Left lung (tissue), 4 donors: ENCODE measurements at regions not wholly inside any gene's neighbourhood (a gene's known extent, or its start where the extent isn't known, plus 50 kb on each side); places are given as distances from the start of the nearest gene placed in this dataset.

ENCODE experiments used
- ATAC-seq: fragments of 200-7000 bp; cut with Tn5 transposase; one replicate; pipeline ENCODE4 v1.9.1; 2020; ENCODE audit warnings: moderate library complexity
- DNase-seq, 4 donors: peaks; one replicate each; pipeline ENCODE4 v3.0.0-alpha.2; 2013 to 2020
- H3K27ac ChIP-seq, 2 donors: fragments of 200-600 bp; sonication (generic) in 1 of 2; one replicate each; pipeline versions ENCODE4 v1.5.0 to v1.8.0; 2020 to 2021
- H3K27me3 ChIP-seq, 2 donors: fragments of 200-600 bp; sonication (generic) in 1 of 2; one replicate each; pipeline versions ENCODE4 v1.5.0 to v1.8.0; 2020 to 2021
- H3K36me3 ChIP-seq, 2 donors: fragments of 200-600 bp; sonication (generic) in 1 of 2; one replicate each; pipeline versions ENCODE4 v1.5.0 to v1.8.0; 2020 to 2021
- H3K4me1 ChIP-seq, 2 donors: fragments of 200-600 bp; one replicate each; pipeline ENCODE4 v1.8.0; 2021
- H3K4me3 ChIP-seq, 2 donors: fragments of 200-600 bp; sonication (generic) in 1 of 2; one replicate each; pipeline versions ENCODE4 v1.5.0 to v1.8.0; 2020 to 2021; ENCODE audit warnings: mild to moderate bottlenecking in 1 of 2
- H3K9me3 ChIP-seq, 2 donors: fragments of 200-600 bp; sonication (generic) in 1 of 2; one replicate each; pipeline versions ENCODE4 v1.5.0 to v1.8.0; 2020 to 2021
- intact Hi-C, 2 donors: fragments of 100-400 bp; cut with DNase I; formaldehyde crosslinking; loops; one replicate each; pipeline versions ENCODE4 v1.11.2 to v1.14.2; 2022
- TF ChIP-seq, protein P1 (sequence below), 2 donors: fragments of 200-600 bp; sonication (generic) in 1 of 2; IDR thresholded peaks; one replicate each; pipeline versions ENCODE4 v1.5.0 to v1.8.0; 2021; ENCODE audit warnings: antibody characterized with exemption in 2 of 2
- donor health status: DM: no; HTN: yes; CAD: no.
- donor health status: DM: no; HTN: no; CAD: no.

DNA sequence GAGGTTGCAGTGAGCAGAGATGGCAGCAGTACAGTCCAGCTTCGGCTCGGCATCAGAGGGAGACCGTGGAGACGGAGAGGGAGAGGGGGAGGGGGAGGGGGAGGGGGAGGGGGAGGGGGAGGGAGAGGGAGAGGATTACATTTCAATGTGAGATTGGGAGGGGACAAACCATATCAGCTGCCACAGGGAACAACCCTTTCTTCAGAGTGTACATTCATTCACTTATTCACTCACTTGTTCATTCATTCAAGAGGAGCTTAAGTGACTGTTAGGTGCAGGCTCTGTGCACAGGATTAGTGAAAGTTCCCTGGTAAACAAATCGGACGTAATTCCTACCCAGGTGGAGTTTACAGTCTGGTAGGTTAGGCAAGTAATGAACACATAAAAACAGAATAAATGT is 65.6 kb upstream of the MEDAG start:
- H3K36me3 ChIP-seq, result no peaks in the 10 kb centered on the region
- H3K9me3 ChIP-seq, result no peaks in the 10 kb centered on the region
- no peak overlapping the region for H3K27ac ChIP-seq
- TF ChIP-seq, protein P1, sequence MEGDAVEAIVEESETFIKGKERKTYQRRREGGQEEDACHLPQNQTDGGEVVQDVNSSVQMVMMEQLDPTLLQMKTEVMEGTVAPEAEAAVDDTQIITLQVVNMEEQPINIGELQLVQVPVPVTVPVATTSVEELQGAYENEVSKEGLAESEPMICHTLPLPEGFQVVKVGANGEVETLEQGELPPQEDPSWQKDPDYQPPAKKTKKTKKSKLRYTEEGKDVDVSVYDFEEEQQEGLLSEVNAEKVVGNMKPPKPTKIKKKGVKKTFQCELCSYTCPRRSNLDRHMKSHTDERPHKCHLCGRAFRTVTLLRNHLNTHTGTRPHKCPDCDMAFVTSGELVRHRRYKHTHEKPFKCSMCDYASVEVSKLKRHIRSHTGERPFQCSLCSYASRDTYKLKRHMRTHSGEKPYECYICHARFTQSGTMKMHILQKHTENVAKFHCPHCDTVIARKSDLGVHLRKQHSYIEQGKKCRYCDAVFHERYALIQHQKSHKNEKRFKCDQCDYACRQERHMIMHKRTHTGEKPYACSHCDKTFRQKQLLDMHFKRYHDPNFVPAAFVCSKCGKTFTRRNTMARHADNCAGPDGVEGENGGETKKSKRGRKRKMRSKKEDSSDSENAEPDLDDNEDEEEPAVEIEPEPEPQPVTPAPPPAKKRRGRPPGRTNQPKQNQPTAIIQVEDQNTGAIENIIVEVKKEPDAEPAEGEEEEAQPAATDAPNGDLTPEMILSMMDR (IDR thresholded peaks at IDR 0.05), result no peak
- intact Hi-C loops, result no loop called here
- DNase-seq (no peak), ATAC-seq (no peak)
- no peak overlapping the region for H3K4me3 ChIP-seq
- H3K4me1 ChIP-seq, result no peaks in the 10 kb centered on the region
- peaks cover 0 to 14% of the 10 kb centered on the region in 2 donors for H3K27me3 ChIP-seq

DNA sequence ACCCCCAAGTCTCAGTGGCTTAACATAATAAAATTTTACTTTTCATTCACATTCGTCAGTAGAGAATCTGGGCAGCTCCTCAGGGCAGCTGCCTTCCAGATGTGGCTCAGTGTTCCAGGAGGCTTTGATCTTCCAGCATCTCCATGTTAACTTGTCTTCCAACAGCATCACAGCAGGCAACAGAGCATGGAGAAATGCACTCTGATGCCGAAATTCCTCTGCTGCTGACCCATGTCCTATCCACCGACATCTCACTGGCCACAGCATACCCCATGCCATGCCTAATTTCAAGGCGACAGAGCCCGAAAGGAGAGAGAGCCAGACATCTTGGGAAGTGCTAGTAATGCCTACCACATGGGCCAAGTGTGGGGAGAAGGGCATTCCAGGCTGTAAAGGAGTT is 64.9 kb upstream of the MEDAG start:
- DNase-seq, result no peak

DNA sequence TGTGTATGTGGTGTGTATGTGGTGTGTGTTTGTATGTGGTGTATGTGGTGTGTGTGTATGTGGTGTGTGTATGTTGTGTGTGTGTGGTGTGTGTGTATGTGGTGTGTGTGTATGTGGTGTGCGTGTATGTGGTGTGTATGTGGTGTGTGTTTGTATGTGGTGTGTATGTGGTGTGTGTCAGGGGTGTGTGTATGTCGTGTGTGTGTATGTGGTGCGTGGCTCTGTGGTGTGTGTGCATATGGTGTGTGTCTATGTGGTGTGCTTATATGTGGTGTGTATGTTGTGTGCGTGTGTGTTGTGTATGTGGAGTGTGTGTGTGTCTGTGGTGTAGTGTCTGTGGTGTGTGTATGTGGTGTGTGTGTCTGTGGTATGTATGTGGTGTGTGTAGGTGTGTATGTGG is 62.5 kb upstream of the MEDAG start:
- Histone ChIP-seq H3K4me1 (no peaks in the 10 kb centered on the region), H3K9me3 (no peaks in the 10 kb centered on the region), H3K27me3 (no peaks in the 10 kb centered on the region), H3K36me3 (no peaks in the 10 kb centered on the region), H3K27ac (no peak overlapping the region), H3K4me3 (no peak overlapping the region)
- ATAC-seq (no peak), DNase-seq (no peak)
- intact Hi-C loops, result no loop called here
- TF ChIP-seq, protein P1 (IDR thresholded peaks at IDR 0.05), result no peak

More for the DNA sequence above, 64.9 kb upstream of the MEDAG start:
- H3K27me3 ChIP-seq, result peaks cover 0 to 7% of the 10 kb centered on the region in 2 donors
- no peaks in the 10 kb centered on the region for H3K4me1 ChIP-seq
- H3K4me3 ChIP-seq, result no peak overlapping the region
- H3K9me3 ChIP-seq, result no peaks in the 10 kb centered on the region
- no peak overlapping the region for H3K27ac ChIP-seq
- H3K36me3 ChIP-seq, result no peaks in the 10 kb centered on the region
- intact Hi-C loops, result no loop called here
- ATAC-seq, result no peak
- TF ChIP-seq, protein P1 (IDR thresholded peaks at IDR 0.05), result no peak

DNA sequence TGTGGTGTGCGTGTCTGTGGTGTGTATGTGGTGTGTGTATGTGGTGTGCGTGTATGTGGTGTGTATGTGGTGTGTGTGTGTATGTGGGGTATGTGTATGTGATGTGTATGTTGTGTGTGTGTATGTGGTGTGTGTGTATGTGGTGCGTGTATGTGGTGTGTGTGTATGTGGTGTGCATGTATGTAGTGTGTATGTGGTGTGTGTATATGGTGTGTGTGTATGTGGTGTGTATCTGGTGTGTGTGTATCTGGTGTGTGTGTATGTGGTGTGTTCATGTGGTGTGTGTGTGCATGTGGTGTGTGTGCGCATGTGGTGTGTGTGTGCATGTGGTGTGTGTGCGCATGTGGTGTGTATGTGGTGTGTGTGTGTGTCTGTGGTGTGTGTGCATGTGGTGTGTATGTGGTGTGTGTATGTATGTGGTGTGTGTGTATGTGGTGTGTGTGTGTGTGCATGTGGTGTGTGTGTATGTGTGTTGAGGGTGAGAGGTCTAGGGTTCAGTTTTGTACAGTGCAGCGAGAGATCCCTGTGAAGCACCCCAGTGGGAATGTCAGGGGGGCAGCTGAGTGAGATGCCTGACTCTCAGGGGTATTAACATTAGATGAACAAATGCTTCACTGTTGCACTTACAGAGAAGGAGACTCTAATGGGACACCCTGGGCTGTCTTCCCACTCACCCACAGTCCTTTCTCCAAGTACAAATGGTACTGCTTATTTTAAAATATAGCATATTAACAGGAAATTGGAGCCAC is 61.3 kb upstream of the MEDAG start:
- H3K36me3 ChIP-seq, result no peaks in the 10 kb centered on the region
- no peak overlapping the region for H3K27ac ChIP-seq
- DNase-seq, result no peak
- no peak overlapping the region for H3K4me3 ChIP-seq
- TF ChIP-seq, protein P1 (IDR thresholded peaks at IDR 0.05), result no peak
- H3K27me3 ChIP-seq, result no peaks in the 10 kb centered on the region
- H3K9me3 ChIP-seq, result no peaks in the 10 kb centered on the region
- intact Hi-C loops, result no loop called here
- ATAC-seq, result no peak
- no peaks in the 10 kb centered on the region for H3K4me1 ChIP-seq

DNA sequence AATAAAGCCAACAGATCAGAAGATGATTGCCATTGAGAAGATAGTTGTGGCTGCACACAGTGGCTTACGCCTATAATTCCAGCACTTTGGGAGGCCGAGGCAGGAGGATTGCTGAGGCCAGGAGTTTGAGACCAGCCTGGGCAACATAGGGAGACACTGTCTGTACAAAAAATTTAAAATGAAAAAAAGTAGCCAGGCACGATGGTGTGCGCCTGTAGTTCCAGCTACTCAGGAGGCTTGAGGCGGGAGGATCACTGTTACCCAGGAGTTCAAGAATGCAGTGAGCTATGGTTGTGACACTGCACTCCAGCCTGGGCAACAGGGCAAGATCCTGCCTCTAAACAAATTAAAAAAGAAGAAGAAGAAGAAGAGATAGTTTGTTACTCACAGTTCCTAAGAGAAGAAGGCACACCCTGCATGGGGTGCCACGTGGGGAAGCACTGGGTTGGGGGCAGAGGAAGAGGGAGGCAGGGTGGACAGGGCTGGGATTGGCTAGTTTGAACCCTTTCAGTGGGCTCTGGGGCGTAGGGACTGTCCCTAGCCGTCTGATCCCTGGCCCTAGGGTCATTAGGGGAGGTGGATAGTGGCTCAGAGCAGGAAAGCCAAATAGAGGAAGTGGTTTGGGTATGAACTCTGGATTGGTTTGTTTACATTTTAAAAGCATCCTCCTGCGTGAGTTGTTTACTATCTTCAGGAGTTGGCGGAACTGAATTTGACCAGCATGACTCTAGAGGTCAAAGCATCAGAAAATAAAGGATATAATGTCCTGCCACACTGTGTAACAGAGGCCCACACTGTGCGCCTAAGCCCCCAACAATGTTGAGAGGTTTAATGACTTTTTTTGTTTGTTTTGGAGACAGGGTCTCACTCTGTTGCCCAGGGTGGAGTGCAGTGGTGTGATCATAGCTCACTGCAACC is 60.5 kb upstream of the MEDAG start:
- Histone ChIP-seq H3K36me3 (no peaks in the 10 kb centered on the region), H3K4me3 (no peak overlapping the region), H3K27ac (no peak overlapping the region), H3K4me1 (no peaks in the 10 kb centered on the region), H3K9me3 (no peaks in the 10 kb centered on the region), H3K27me3 (no peaks in the 10 kb centered on the region)
- ATAC-seq (peak; percentile 28), DNase-seq (no peak)
- intact Hi-C loops, result no loop called here
- TF ChIP-seq, protein P1 (IDR thresholded peaks at IDR 0.05), result no peak
